H7 (cell line): ENCODE measurements at regions not wholly inside any gene's neighbourhood (a gene's known extent, or its start where the extent isn't known, plus 50 kb on each side); places are given as distances from the start of the nearest gene placed in this dataset.

ENCODE experiments used
- DNase-seq: peaks from one replicate; pipeline ENCODE4 v3.0.0; 2012
- H3K27me3 ChIP-seq: 2 replicates; pipeline ENCODE4 v1.6.0; 2011; ENCODE audit warnings: mild to moderate bottlenecking, low read length; ENCODE audit not compliant: control insufficient read depth, insufficient read depth
- H3K36me3 ChIP-seq: replicated peaks from 2 replicates; pipeline ENCODE4 v1.5.1; 2011; ENCODE audit warnings: low read length; ENCODE audit not compliant: control insufficient read depth, insufficient read depth
- H3K4me3 ChIP-seq: 2 replicates; pipeline ENCODE4 v1.5.1; 2011; ENCODE audit warnings: low read depth, mild to moderate bottlenecking, control low read depth, low read length, moderate library complexity; ENCODE audit not compliant: insufficient read depth

- no peaks in the 10 kb centered on the region for H3K36me3 ChIP-seq
- DNase-seq, result no peak
- H3K4me3 ChIP-seq, result no peak overlapping the region
- no peaks in the 10 kb centered on the region for H3K27me3 ChIP-seq
Observed at GRCh38 chr2:219772103-219772635, 144.7 kb downstream of the SLC4A3 start.

GRCh38 chr2:219772697-219773096, 145.3 kb downstream of the SLC4A3 start:
- H3K36me3 ChIP-seq, result no peaks in the 10 kb centered on the region
- no peak overlapping the region for H3K4me3 ChIP-seq
- no peak for DNase-seq
- no peaks in the 10 kb centered on the region for H3K27me3 ChIP-seq

GRCh38 chr2:219775506-219775905, 148.1 kb downstream of the SLC4A3 start:
- Histone ChIP-seq H3K36me3 (no peaks in the 10 kb centered on the region), H3K27me3 (no peaks in the 10 kb centered on the region), H3K4me3 (no peak overlapping the region)
- DNase-seq, result no peak

- Histone ChIP-seq H3K4me3 (no peak overlapping the region), H3K27me3 (no peaks in the 10 kb centered on the region)
- no peak for DNase-seq
Observed at GRCh38 chr2:219777388-219777787, 150.0 kb downstream of the SLC4A3 start.

GRCh38 chr2:219778189-219778588, 150.8 kb downstream of the SLC4A3 start:
- DNase-seq, result no peak
- Histone ChIP-seq H3K27me3 (no peaks in the 10 kb centered on the region), H3K36me3 (no peaks in the 10 kb centered on the region), H3K4me3 (no peak overlapping the region)

More at GRCh38 chr2:219777388-219777787, 150.0 kb downstream of the SLC4A3 start:
- H3K36me3 ChIP-seq, result no peaks in the 10 kb centered on the region

- no peak overlapping the region for H3K4me3 ChIP-seq
- no peak for DNase-seq
- no peaks in the 10 kb centered on the region for H3K27me3 ChIP-seq
- no peaks in the 10 kb centered on the region for H3K36me3 ChIP-seq
Observed at GRCh38 chr2:219782737-219783348, 155.4 kb downstream of the SLC4A3 start.

- DNase-seq, result no peak
- Histone ChIP-seq H3K4me3 (no peak overlapping the region), H3K36me3 (no peaks in the 10 kb centered on the region), H3K27me3 (no peaks in the 10 kb centered on the region)
Observed at GRCh38 chr2:219783359-219783975, 156.0 kb downstream of the SLC4A3 start.

- no peak for DNase-seq
- Histone ChIP-seq H3K4me3 (no peak overlapping the region), H3K27me3 (no peaks in the 10 kb centered on the region), H3K36me3 (no peaks in the 10 kb centered on the region)
Observed at GRCh38 chr2:219784178-219784577, 156.7 kb downstream of the SLC4A3 start.

GRCh38 chr2:219789476-219789875, 162.0 kb downstream of the SLC4A3 start:
- no peak overlapping the region for H3K4me3 ChIP-seq
- no peaks in the 10 kb centered on the region for H3K27me3 ChIP-seq
- H3K36me3 ChIP-seq, result no peaks in the 10 kb centered on the region
- no peak for DNase-seq

GRCh38 chr2:219792446-219792845, 165.0 kb downstream of the SLC4A3 start:
- Histone ChIP-seq H3K36me3 (no peaks in the 10 kb centered on the region), H3K27me3 (no peaks in the 10 kb centered on the region), H3K4me3 (no peak overlapping the region)
- DNase-seq, result no peak

GRCh38 chr2:219798430-219798829, 171.0 kb downstream of the SLC4A3 start:
- DNase-seq, result no peak
- H3K27me3 ChIP-seq, result no peaks in the 10 kb centered on the region
- no peak overlapping the region for H3K4me3 ChIP-seq
- no peaks in the 10 kb centered on the region for H3K36me3 ChIP-seq

- no peak for DNase-seq
- no peak overlapping the region for H3K4me3 ChIP-seq
- H3K36me3 ChIP-seq, result no peaks in the 10 kb centered on the region
- no peaks in the 10 kb centered on the region for H3K27me3 ChIP-seq
Observed at GRCh38 chr2:219803294-219803693, 175.9 kb downstream of the SLC4A3 start.

GRCh38 chr2:219810895-219811294, 183.5 kb downstream of the SLC4A3 start:
- Histone ChIP-seq H3K4me3 (no peak overlapping the region), H3K27me3 (no peaks in the 10 kb centered on the region), H3K36me3 (no peaks in the 10 kb centered on the region)
- DNase-seq, result no peak

GRCh38 chr2:219812672-219813071, 185.2 kb downstream of the SLC4A3 start:
- no peak for DNase-seq
- Histone ChIP-seq H3K4me3 (no peak overlapping the region), H3K27me3 (no peaks in the 10 kb centered on the region), H3K36me3 (no peaks in the 10 kb centered on the region)

GRCh38 chr2:219820767-219821166, 193.3 kb downstream of the SLC4A3 start:
- H3K27me3 ChIP-seq, result no peaks in the 10 kb centered on the region
- H3K36me3 ChIP-seq, result no peaks in the 10 kb centered on the region
- no peak overlapping the region for H3K4me3 ChIP-seq
- no peak for DNase-seq
